AG20443 (cell line): ENCODE measurements at regions not wholly inside any gene's neighbourhood (a gene's known extent, or its start where the extent isn't known, plus 50 kb on each side); places are given as distances from the start of the nearest gene placed in this dataset.

Experiments
- DNase-seq: peaks from one replicate; pipeline ENCODE4 v3.0.0; 2012; ENCODE audit warnings: low spot score, mixed read lengths

GRCh38 chr3:69532547-69533224, 146.8 kb upstream of the FRMD4B start:
- no peak for DNase-seq

- no peak for DNase-seq
Measured at GRCh38 chr3:69531576-69532546, 146.0 kb upstream of the FRMD4B start.

- DNase-seq: no peak
Measured at GRCh38 chr3:69530554-69530953, 144.7 kb upstream of the FRMD4B start.

GRCh38 chr3:69527498-69527897, 141.6 kb upstream of the FRMD4B start:
- DNase-seq: no peak

- no peak for DNase-seq
Measured at GRCh38 chr3:69524816-69525215, 138.9 kb upstream of the FRMD4B start.

- no peak for DNase-seq
Measured at GRCh38 chr3:69521286-69521685, 135.4 kb upstream of the FRMD4B start.

GRCh38 chr3:69511361-69511760, 125.5 kb upstream of the FRMD4B start:
- no peak for DNase-seq

GRCh38 chr3:69510481-69511030, 124.7 kb upstream of the FRMD4B start:
- no peak for DNase-seq

GRCh38 chr3:69509288-69509687, 123.4 kb upstream of the FRMD4B start:
- DNase-seq: no peak

- no peak for DNase-seq
Measured at GRCh38 chr3:69505770-69506407, 120.0 kb upstream of the FRMD4B start.

GRCh38 chr3:69504232-69504631, 118.3 kb upstream of the FRMD4B start:
- no peak for DNase-seq

- no peak for DNase-seq
Measured at GRCh38 chr3:69500604-69501003, 114.7 kb upstream of the FRMD4B start.

- DNase-seq: peak; percentile 38
Measured at GRCh38 chr3:69499899-69500421, 114.1 kb upstream of the FRMD4B start.

- DNase-seq: no peak
Measured at GRCh38 chr3:69499422-69499821, 113.5 kb upstream of the FRMD4B start.

GRCh38 chr3:69496856-69497255, 111.0 kb upstream of the FRMD4B start:
- DNase-seq: no peak

- DNase-seq: no peak
Measured at GRCh38 chr3:69494185-69494584, 108.3 kb upstream of the FRMD4B start.

GRCh38 chr3:69493157-69493556, 107.3 kb upstream of the FRMD4B start:
- DNase-seq: no peak

- no peak for DNase-seq
Measured at GRCh38 chr3:69491975-69492374, 106.1 kb upstream of the FRMD4B start.

GRCh38 chr3:69490971-69491370, 105.1 kb upstream of the FRMD4B start:
- no peak for DNase-seq

- no peak for DNase-seq
Measured at GRCh38 chr3:69490235-69490634, 104.3 kb upstream of the FRMD4B start.

GRCh38 chr3:69488026-69488425, 102.1 kb upstream of the FRMD4B start:
- no peak for DNase-seq

- no peak for DNase-seq
Measured at GRCh38 chr3:69485489-69485888, 99.6 kb upstream of the FRMD4B start.
